Esophagus muscularis mucosa (tissue), 3 donors: ENCODE measurements at regions not wholly inside any gene's neighbourhood (a gene's known extent, or its start where the extent isn't known, plus 50 kb on each side); places are given as distances from the start of the nearest gene placed in this dataset.

Source experiments
- CTCF ChIP-seq, 3 experiments: fragments of 200-600 bp in 2 of 3; fragments of 450-650 bp in 1 of 3; sonication (generic) in 2 of 3; IDR thresholded peaks; one replicate each; pipeline ENCODE4 v1.5.1; 2017 to 2019; ENCODE audit warnings: antibody characterized with exemption in 3 of 3, mild to moderate bottlenecking in 2 of 3, moderate library complexity in 1 of 3
- POLR2AphosphoS5 ChIP-seq, 2 donors: sonication (generic); formaldehyde crosslinking; IDR thresholded peaks; one replicate each; pipeline ENCODE4 v1.6.1; 2017; ENCODE audit warnings: antibody characterized with exemption in 2 of 2

GRCh38 chrX:42276982-42277690 lies 353.8 kb upstream of the CASK start:
- TF ChIP-seq CTCF (IDR thresholded peaks at IDR 0.05) (no peak), POLR2AphosphoS5 (IDR thresholded peaks at IDR 0.05) (no peak)
